CD4-positive, alpha-beta T cell treated with Interleukin-6 at 100 ng/mL for 8 hours (primary cell): ENCODE measurements at regions not wholly inside any gene's neighbourhood (a gene's known extent, or its start where the extent isn't known, plus 50 kb on each side); places are given as distances from the start of the nearest gene placed in this dataset.

Source experiments
- DNase-seq: peaks from one replicate; pipeline ENCODE4 v3.0.0-alpha.2; 2020; ENCODE audit warnings: mixed read lengths, low spot score

DNA sequence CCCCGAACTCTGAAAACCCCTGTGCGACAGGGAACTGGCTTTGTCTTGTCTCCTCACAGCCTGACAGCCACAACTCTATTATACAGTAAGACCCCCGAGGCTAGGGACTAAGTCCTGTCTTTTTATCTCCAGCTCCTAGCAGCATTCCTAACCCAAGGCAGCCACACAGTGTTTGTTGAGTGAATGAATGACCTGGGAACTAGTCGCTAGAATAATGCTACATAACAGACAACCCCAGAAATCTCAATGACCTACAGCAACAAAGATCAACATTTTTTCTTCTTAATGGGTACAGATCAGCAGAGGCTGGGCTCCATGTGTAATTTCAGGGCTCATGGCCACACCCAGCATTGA, 71.4 kb upstream of the TNRC6C start:
- DNase-seq: no peak

DNA sequence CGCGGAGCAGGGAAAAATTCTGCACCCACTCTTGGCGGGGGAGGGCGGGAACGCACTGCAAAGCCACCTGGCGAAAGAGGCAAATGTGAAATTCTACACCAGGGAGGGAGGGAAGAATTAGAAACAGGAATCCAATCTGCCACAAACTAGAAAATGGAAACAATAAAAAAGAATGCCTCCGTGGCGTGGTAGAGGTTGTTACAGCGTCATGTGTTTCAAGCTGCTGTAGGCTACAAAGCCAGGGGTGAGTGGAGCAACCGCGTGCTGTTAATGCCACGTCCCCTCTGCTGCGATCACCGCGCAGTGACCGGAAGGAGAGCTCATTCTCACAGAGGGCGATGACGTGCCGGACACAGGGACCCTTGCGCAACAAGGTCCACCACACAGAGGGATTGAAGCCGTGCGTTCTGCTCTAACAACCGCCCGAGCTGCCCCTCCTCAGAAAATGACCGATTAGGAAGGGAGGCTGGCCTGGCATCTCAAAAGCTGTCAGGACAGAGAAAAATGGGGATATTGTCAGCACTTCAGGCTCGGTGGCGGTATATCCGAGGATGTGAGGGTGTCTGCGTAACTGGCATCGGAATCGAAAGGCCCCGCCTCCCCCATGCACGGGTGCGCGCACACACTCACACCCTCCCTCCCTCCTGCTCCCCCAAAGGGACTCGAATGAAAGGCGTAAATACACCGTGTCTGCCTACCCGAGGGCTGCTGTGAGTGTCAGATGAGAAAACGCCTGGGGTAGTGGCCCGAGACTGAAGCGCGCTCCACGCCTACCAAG, 70.8 kb upstream of the TNRC6C start:
- DNase-seq: peak; percentile 84

DNA sequence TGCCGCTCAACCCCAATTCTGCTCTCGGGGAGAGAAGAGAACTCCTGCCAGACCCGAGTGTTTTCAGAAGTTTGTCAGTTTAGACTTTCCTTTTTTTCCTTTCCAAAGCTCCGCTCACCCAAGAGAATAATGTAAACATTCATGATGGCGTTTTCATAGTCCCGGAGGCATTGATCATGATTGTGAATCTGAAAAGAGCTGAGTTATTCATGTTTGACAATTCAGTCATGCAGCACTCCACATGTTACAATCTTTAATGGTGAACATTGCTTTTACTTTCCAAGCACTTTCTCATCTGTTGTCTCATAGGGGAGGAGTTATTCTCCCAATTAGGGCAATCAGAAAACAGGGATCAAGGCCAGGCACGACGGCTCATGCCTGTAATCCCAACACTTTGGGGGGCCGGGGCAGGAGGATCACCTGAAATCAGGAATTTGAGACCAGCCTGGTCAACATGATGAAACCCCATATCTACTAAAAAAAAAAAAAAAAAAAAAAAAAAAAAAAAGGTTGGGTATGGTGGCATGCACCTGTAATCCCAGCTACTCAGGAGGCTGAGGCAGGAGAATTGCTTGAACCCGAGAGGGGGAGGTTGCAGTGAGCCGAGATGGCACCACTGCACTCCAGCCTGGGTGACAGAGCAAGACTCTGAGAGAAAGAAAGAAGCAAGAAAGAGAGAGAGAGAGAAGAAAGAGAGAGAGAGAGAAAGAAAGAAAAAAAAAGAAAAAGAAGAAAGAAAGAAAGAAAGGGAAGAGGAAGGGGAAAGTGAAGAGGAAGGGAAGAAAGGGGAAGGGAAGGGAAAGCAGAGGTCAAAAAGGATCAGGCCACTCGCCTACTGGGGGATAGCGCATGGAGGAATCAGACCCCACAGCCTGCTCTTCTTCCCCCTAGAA, 70.0 kb upstream of the TNRC6C start:
- no peak for DNase-seq

DNA sequence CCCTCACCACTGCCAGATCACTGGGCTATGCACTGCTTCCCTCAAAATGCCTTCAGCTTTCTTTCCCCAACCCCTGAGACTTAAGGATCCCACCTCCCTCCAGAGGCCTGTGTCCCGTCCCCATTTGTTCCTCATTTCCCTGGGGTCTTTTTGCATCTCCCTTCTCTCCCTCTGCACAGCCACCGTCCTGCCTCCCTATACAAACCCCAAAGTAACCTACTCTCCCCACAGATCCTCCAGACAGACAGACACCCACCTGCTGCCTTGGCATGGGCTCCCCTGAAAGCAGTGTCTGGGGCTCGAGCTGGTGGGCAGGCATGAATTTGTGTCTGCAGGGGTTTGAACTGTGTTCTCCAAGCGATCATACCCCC, 69.4 kb upstream of the TNRC6C start:
- DNase-seq: no peak

DNA sequence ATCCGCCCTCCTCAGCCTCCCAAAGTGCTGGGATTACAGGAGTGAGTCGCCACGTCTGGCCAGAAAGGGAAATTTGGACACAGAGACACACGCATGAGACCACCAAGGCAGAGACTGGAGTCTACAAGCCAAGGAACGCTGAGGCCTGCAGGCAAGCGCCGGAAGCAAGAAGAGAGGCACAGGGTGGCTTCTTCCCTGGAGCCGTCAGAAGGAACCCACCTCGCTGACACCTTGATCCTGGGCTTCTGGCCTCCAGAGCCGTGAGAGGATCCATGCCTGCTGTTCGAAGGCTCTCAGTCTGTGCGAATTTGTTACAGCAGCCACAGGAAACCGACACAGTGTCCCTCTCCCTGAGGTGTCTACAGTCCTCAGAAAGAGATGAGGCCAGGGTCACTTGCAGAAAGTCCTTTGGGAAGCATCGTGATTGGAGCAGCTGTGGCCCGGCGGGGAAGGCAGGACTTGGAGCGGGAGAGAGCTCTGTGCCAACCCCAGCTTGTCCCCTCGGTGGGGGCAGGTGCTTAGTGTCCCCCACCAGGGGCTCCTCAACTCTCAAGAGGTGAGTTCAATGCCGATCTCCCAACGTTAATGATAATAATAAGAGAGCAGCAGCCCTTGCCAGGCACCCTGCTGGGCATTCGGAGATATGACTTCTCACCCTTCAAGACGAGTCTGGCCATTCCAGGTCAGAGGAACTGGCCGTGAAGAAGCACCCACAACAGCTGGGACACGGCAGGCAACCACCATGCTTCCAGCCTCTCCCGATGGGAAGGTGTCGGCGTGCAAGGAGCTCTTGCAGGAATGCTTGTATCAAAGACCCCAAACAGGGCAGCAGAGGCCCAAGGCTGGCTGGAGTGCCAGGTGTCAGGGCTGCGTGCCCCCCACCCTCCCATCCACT, 68.4 kb upstream of the TNRC6C start:
- DNase-seq: no peak

DNA sequence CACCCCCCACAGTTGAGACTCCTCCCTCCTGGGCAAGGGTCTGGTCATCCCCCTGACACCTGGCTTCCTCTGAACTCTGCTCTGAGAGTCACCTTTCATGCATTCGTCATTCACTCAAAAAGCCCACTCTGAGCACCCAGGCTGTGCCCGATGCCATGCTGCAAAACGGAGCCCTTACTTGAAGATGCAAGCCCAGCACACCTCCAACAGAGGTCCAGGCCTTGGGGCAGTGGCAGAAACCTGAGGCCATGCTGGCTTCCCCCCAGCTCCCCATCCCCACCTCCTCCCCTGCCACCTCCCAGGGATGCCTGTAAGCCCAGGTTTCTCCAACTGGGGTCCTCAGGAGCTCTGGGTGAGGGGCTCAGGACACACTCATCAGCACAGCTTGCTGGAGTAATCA, 67.7 kb upstream of the TNRC6C start:
- DNase-seq: no peak

DNA sequence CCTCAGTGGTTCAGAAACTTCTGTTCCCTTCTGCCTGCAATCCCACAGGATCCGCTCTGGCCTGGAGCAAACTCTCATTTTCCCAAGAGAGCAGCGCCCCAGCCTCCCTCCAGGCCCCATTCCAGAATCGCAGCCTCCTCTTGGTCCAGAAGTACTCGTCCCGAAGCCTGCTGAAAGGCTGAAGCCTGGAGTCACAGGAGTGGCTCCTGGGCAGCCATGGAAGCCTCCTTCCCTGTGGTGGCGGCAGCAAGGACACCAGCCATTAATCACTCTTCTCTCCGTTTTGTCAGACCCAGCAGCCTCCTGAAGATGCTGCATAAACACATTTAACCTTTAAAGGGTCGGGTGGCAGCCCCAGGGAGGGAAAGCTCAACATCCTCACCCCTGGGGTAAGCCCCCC, 66.9 kb upstream of the TNRC6C start:
- DNase-seq: no peak

DNA sequence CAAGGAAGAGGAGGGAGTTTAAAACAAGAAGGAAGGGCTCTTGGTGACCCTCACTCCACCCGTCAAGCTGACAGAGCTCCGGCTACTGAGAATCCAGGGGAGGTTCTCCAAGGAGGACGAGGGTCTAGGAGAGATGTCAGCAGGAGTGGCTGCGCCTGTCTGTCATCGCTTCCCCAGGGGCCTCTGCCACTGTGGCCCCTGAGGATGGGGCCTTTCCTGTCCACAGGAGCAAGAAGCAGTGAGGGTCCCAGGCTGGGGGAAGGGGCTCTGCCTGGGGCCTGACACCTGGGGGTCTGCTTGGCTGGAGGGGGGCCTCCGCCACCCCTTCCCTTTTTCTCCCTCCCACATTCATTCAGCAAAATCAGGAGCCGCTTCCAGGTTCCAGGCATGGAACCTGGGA, 66.5 kb upstream of the TNRC6C start:
- no peak for DNase-seq

DNA sequence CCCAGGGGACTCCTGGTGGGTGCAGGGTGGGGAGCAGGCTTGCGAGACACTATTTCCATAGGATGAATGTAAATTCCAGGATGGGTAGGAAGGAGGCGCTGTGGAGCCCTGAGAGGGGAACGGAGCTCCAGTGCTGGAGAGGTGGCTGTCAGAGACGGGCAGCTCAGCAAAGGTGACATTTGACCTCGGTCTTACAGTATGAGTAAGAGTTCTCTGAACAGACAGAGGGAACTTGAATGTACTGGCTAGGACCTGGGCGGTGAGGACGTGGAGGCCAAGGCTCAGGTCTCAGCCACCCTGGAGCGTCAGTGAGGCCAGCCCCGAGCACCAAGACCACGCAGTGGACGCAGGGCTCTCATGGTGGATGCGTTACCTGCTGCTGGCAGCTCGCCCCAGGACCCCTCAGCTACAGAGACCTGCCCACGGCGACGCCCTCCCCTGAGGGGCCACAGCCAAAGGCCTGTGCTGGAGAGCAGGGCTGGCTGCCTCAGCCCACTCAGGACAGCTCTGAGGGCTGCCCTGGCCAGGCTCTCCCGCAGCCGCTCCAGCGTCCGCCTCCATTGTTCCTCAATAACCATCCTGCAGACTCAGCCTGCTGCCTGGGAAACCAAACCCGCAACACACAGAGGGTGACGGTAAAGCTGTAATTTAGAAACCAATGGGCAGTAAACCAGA, 65.9 kb upstream of the TNRC6C start:
- DNase-seq: no peak

DNA sequence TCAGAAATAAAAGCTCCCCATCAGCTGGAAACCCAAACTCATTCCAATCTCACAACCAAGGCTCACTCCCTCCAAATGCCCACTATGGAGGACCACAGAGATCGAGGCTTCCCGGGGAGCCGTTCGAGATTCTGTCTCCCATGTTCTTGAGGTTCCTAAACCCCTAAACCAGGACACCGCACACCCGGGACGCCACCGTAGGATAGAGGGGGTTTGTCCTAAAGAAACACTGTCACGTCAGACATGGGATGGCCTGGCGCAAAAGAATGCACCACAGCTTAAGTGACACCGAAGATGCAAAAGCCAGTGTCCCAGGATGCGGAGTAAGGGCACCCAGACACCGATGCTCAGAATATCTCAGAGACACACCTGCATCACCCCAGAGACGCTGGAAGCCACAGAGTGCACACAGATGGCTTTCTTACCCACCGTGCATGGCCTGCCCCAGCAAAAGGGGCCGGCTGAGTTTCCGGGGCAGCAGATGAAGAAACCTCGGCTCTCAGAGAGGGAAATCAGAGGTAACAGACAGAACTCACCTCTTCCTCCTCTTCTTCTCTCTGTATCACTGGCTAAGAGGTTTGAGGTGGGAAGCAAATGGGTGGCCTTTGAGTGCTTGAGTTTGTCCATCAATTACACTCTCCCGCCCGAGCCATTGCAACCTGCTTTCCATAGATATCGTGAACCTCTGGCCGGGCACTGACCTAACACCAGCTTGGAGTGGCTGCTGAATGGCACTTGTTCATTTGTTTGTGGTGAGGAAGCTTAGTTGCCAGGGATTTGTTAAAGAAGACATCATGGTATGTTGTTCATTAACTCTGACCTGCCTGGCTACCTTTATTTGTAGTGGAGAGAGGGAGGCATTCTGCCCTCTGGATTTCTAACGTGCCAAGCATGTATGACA, 65.1 kb upstream of the TNRC6C start:
- DNase-seq: no peak

DNA sequence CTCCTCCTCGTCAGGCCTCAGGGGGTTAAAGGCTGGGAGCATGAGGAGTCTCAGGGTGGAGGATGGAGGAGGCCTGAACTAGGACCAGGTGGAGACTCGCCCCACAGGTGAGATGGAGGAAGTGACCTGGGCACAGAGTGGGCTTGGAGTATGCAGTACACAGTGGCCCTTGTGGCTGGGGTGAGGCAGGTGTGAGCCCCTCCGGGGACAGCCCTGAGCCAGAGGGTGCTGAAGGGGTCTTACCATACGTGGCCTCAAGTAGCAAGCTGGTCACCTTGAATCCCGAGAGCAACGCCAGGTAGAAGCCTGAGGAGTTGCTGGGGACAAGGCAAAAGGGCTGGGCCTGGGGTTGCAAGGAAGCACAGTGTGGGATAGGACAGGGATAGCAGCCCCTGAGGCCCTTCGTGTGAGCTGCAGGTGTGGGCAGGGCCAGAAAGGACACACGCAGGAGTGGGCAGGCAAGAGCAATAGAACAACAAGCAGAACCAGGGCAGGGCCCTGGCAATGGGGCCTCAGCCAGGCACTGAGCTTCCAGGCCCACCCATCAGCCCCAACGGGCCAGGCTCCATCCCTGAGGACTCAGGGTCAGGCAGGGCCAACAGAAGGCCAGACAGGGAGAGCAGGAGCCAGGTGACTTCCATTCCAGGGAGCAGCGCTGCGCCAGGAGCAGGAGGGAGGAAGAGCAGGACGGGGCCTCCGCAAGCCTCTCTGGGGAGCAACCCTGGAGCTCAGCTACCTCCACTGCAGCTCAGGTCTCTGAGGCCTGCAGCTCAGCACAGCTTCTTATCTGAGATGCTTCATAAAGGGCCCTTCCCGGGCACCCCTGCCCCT, 64.2 kb upstream of the TNRC6C start:
- DNase-seq: no peak

DNA sequence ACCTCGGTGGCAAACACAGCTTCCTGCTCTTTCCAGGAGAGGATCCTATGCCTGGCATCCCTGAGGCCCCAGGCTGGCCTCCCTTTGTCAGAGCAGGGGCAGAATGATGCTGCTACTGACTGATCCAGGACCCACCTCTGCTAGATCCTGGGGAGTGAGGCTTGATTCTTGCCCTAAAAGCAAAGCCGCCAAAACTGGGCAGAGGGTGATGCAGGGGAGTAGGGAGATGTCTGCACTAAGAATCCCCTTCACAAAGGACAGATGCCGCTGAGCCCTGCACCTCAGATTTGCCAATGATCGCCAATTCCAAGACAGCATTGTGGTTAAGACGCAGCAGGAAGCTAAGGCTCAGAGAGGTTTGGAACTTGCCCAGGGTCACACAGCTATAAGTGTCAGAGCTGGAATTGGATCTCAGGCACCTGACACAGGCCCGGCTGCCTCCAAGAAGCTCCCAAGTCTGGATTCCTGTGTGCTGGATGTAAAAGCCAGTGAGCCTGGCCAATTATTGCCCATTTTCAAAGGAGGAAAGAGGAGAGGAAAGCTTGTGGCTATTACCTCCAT, 60.7 kb upstream of the TNRC6C start:
- DNase-seq: no peak

DNA sequence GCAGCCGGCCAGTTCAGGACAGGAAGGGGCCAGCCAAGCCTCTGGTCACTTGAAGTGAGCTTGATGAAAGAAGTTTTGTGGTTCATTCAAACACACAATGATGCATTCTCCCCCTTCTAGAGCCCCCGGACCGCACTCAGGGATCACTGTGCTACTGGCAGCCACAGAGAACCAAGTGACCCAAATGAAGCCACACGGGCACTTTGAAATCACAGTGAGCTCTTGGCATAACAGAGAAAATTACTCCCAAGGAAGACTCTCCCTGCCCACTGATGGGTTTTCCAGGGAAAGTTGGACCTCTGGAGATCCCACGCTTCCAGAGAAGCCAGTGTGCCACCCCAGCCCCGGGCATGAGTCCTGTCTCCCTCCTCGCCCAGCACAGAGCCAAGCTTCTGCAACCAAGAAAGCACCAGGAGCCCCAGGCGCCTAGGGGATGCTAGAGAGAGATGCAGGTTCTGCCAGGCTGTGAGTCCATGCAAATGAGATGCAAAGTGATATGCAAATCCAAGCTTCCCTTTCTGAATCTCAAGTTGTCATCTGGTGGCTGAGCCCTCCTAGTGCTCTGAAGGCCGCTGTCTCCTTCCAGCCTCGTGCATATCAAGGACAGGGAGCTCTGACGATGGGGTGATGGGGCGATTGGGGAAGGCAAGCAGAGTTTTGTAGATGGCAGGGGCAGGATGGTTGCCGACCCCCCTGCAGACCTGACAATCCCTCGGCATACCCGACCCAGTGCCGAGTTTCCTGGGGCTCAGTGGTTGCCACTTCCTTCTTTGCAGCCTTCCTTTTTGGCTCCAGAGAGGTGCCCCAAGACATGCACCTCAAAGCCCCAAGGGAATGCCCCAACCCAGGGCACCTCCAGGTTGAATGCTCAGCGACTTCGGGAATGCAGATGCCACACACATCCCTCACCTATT, 59.7 kb upstream of the TNRC6C start:
- DNase-seq: no peak

DNA sequence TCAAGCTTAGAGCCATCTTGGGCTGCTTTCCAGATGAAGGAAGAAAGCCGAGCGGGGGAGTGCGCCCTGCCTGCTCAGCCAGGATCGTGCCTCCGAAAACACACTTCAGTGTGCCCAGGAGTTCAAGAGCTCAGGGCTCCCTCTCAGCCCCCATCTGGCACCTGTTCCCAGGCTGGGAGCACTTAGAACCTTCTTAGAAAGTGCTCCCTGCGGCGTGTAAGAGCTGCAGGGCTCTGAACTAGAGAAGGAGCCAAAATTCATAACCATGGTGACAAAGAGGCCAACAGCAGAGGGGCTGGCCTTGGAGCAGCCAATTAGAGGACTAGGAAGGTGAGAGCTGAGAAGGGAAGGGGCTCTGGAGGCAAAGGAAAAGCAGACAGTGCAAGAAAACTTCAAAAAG, 59.0 kb upstream of the TNRC6C start:
- no peak for DNase-seq

DNA sequence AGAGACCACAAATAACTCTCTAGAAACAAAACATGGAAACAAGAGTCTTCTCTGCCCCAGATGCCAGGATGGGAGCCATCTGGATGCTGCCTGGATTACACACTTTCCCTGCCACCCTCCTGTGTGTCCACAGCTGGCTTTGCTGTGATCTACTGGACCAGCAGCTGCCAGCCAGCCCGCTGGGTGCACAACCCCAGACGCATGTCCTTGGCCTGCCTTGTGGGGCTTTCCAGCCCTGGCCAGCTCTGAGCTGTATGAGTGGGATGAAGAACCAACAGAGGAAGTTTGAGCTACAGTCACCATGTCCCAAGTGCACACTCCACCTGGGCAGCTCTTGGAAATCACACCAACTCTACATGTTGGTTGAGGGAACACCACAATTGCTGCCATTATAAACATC, 57.0 kb upstream of the TNRC6C start:
- DNase-seq: no peak

DNA sequence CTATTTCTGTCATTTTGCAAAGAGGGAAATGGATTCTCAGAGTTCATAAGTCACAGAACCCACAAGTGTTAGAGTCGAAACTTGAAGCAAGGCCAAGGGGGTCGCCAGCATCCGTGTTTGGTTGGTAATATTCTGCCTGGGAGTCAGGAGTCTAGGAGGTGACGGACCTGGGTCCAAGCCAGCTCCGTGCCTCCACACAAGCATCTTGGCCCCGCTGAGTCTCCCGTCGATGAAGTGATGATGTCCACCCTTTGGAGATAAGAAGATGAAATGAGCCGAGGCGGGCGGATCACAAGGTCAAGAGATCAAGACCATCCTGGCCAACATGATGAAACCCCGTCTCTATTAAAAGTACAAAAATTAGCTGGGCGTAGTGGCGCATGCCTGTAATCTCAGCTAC, 53.2 kb upstream of the TNRC6C start:
- no peak for DNase-seq

DNA sequence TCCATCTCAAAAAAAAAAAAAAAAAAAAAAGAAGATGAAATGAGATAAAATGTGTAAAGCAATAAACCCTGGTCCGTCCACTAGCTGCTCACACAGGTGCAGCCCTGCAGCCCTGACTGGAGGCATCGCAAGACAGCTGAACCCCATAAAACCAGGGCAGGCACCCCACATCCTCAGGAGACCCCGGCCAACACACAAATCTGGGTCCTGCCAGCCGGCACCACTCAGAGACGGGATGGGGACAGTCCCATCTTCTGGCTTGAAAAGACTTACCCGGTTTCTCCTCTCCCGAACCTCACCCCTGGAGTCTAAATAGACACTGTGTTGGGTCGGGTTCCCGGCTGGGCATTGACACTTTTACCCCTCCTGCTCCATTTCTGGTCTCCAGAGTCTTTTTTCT, 52.7 kb upstream of the TNRC6C start:
- DNase-seq: no peak

DNA sequence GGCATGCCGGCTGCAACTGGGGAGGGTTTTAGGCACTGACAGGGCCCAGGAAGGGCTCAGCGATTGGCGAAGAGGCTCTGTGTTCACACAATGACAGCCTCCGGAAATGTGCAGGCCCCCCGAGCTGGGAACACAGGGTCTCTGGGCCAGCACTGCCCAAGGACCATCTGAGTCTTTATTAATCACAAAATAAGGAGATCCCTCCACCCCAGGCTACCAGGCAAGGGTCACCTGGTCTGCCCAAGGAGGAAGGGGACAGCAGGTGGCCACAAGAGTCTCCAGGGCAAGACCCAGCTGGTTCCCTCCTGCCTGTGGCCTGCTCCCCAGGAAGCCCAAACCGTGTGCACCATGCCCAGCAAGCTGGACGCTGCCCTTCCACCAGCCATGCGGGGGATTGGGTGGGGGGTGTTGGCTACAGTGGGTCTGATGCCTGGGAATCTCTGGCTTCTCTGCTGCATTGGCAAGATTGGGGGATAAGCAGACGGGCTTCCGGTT, 52.1 kb upstream of the TNRC6C start:
- no peak for DNase-seq
